ENCODE measurements at regions not wholly inside any gene's neighbourhood (a gene's known extent, or its start where the extent isn't known, plus 50 kb on each side); places are given as distances from the start of the nearest gene placed in this dataset.

GRCh38 chr14:34184126-34184525 lies 233.3 kb upstream of the EGLN3 start:
- no peak for DNase-seq (ENCODE audit: low read depth in 4 of 4, low spot score in 3 of 4)

- DNase-seq (ENCODE audit: low read depth in 4 of 4, low spot score in 3 of 4) = no peak
These were observed 232.6 kb upstream of the EGLN3 start for GRCh38 chr14:34183478-34183877.

GRCh38 chr14:34181338-34181737 lies 230.5 kb upstream of the EGLN3 start:
- no peak for DNase-seq (ENCODE audit: low read depth in 4 of 4, low spot score in 3 of 4)

GRCh38 chr14:34180869-34181268 lies 230.0 kb upstream of the EGLN3 start:
- DNase-seq (ENCODE audit: low read depth in 4 of 4, low spot score in 3 of 4) = no peak

- DNase-seq (ENCODE audit: low read depth in 4 of 4, low spot score in 3 of 4) = no peak
These were observed 229.6 kb upstream of the EGLN3 start for GRCh38 chr14:34180434-34180833.

GRCh38 chr14:34179727-34180126 lies 228.9 kb upstream of the EGLN3 start:
- DNase-seq (ENCODE audit: low read depth in 4 of 4, low spot score in 3 of 4) = no peak

GRCh38 chr14:34177466-34177865 lies 226.6 kb upstream of the EGLN3 start:
- no peak for DNase-seq (ENCODE audit: low read depth in 4 of 4, low spot score in 3 of 4)

- DNase-seq (ENCODE audit: low read depth in 4 of 4, low spot score in 3 of 4) = no peak
These were observed 224.7 kb upstream of the EGLN3 start for GRCh38 chr14:34175574-34175973.

GRCh38 chr14:34174973-34175372 lies 224.1 kb upstream of the EGLN3 start:
- DNase-seq (ENCODE audit: low read depth in 4 of 4, low spot score in 3 of 4) = no peak

GRCh38 chr14:34173916-34174315 lies 223.0 kb upstream of the EGLN3 start:
- no peak for DNase-seq (ENCODE audit: low read depth in 4 of 4, low spot score in 3 of 4)

- no peak for DNase-seq (ENCODE audit: low read depth in 4 of 4, low spot score in 3 of 4)
These were observed 221.9 kb upstream of the EGLN3 start for GRCh38 chr14:34172550-34173368.

- no peak for DNase-seq (ENCODE audit: low read depth in 4 of 4, low spot score in 3 of 4)
These were observed 221.2 kb upstream of the EGLN3 start for GRCh38 chr14:34172173-34172451.

- DNase-seq (ENCODE audit: low read depth in 4 of 4, low spot score in 3 of 4) = no peak
These were observed 220.7 kb upstream of the EGLN3 start for GRCh38 chr14:34171431-34172172.

GRCh38 chr14:34170882-34171281 lies 220.0 kb upstream of the EGLN3 start:
- DNase-seq (ENCODE audit: low read depth in 4 of 4, low spot score in 3 of 4) = peak in 2 of 4 donors; percentile 49 to 53

- no peak for DNase-seq (ENCODE audit: low read depth in 4 of 4, low spot score in 3 of 4)
These were observed 218.7 kb upstream of the EGLN3 start for GRCh38 chr14:34169561-34169960.

GRCh38 chr14:34168656-34169055 lies 217.8 kb upstream of the EGLN3 start:
- DNase-seq (ENCODE audit: low read depth in 4 of 4, low spot score in 3 of 4) = no peak

GRCh38 chr14:34165847-34166350 lies 215.0 kb upstream of the EGLN3 start:
- DNase-seq (ENCODE audit: low read depth in 4 of 4, low spot score in 3 of 4) = no peak

- DNase-seq (ENCODE audit: low read depth in 4 of 4, low spot score in 3 of 4) = no peak
These were observed 213.4 kb upstream of the EGLN3 start for GRCh38 chr14:34164162-34164864.

- no peak for DNase-seq (ENCODE audit: low read depth in 4 of 4, low spot score in 3 of 4)
These were observed 210.6 kb upstream of the EGLN3 start for GRCh38 chr14:34161351-34162082.

- DNase-seq (ENCODE audit: low read depth in 4 of 4, low spot score in 3 of 4) = no peak
These were observed 209.7 kb upstream of the EGLN3 start for GRCh38 chr14:34160619-34161018.

GRCh38 chr14:34157651-34158050 lies 206.8 kb upstream of the EGLN3 start:
- DNase-seq (ENCODE audit: low read depth in 4 of 4, low spot score in 3 of 4) = no peak
